AG08396 (cell line): ENCODE measurements at regions not wholly inside any gene's neighbourhood (a gene's known extent, or its start where the extent isn't known, plus 50 kb on each side); places are given as distances from the start of the nearest gene placed in this dataset.

Experiments used
- DNase-seq: peaks from one replicate; pipeline ENCODE4 v3.0.0; 2012; ENCODE audit warnings: low spot score, mixed read lengths

GRCh38 chr9:109883623-109884022, 103.6 kb downstream of the PALM2AKAP2 start:
- no peak for DNase-seq

- no peak for DNase-seq
Measured at GRCh38 chr9:109886041-109886440, 106.0 kb downstream of the PALM2AKAP2 start.

- no peak for DNase-seq
Measured at GRCh38 chr9:109886617-109887016, 106.6 kb downstream of the PALM2AKAP2 start.

GRCh38 chr9:109887079-109887478, 107.1 kb downstream of the PALM2AKAP2 start:
- no peak for DNase-seq

GRCh38 chr9:109888695-109889094, 108.7 kb downstream of the PALM2AKAP2 start:
- DNase-seq: no peak

- no peak for DNase-seq
Measured at GRCh38 chr9:109889456-109889855, 109.5 kb downstream of the PALM2AKAP2 start.

GRCh38 chr9:109893241-109893640, 113.2 kb downstream of the PALM2AKAP2 start:
- no peak for DNase-seq

GRCh38 chr9:109894473-109894872, 114.5 kb downstream of the PALM2AKAP2 start:
- no peak for DNase-seq

- DNase-seq: no peak
Measured at GRCh38 chr9:109894921-109895758, 115.1 kb downstream of the PALM2AKAP2 start.

GRCh38 chr9:109901201-109901600, 121.2 kb downstream of the PALM2AKAP2 start:
- no peak for DNase-seq

GRCh38 chr9:109903515-109904138, 123.6 kb downstream of the PALM2AKAP2 start:
- DNase-seq: peak; percentile 52

GRCh38 chr9:109904666-109905065, 124.7 kb downstream of the PALM2AKAP2 start:
- DNase-seq: no peak

- no peak for DNase-seq
Measured at GRCh38 chr9:109905472-109905871, 125.5 kb downstream of the PALM2AKAP2 start.

- DNase-seq: no peak
Measured at GRCh38 chr9:109906766-109907382, 126.9 kb downstream of the PALM2AKAP2 start.

GRCh38 chr9:109907400-109907799, 127.4 kb downstream of the PALM2AKAP2 start:
- no peak for DNase-seq

GRCh38 chr9:109907810-109908458, 127.9 kb downstream of the PALM2AKAP2 start:
- DNase-seq: no peak

- peak; percentile 48 for DNase-seq
Measured at GRCh38 chr9:109908459-109909390, 128.7 kb downstream of the PALM2AKAP2 start.

- no peak for DNase-seq
Measured at GRCh38 chr9:109910671-109911518, 130.9 kb downstream of the PALM2AKAP2 start.

- DNase-seq: peak; percentile 20
Measured at GRCh38 chr9:109912082-109912582, 132.1 kb downstream of the PALM2AKAP2 start.
